Body of pancreas (tissue), 4 donors: ENCODE measurements at regions not wholly inside any gene's neighbourhood (a gene's known extent, or its start where the extent isn't known, plus 50 kb on each side); places are given as distances from the start of the nearest gene placed in this dataset.

ENCODE experiments used
- POLR2A ChIP-seq, 3 donors: fragments of 450-650 bp; IDR thresholded peaks; one replicate each; pipeline ENCODE4 v1.6.1; 2016; ENCODE audit warnings: antibody characterized with exemption in 3 of 3, mild to moderate bottlenecking in 2 of 3
- TF ChIP-seq, protein P1 (sequence below), 7 experiments: fragments of 450-650 bp in 4 of 7; fragments of 200-600 bp in 3 of 7; sonication (generic) in 3 of 7; IDR thresholded peaks; one replicate each; pipeline ENCODE4 v1.5.1; 2016 to 2019; ENCODE audit warnings: antibody characterized with exemption in 7 of 7

DNA sequence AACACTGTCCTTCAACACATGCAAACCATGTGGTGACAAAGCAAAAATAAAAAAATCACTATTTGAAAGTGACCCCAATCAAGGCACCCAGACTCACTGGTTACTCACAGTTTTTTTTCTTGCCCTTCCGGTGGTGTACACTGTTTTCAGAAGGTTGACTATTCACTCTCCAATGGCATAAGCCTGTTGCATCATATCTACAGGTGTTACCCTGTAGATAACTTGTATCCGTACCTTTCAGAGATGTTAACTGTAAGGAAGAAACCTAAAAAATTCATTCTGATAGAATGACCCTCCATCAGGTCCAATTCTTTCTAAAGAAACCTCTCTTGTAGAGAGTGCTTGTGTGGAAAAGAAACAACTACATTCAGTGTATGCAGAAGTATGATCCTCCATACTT lies 193.6 kb upstream of the RASA1 start:
- TF ChIP-seq, protein P1, sequence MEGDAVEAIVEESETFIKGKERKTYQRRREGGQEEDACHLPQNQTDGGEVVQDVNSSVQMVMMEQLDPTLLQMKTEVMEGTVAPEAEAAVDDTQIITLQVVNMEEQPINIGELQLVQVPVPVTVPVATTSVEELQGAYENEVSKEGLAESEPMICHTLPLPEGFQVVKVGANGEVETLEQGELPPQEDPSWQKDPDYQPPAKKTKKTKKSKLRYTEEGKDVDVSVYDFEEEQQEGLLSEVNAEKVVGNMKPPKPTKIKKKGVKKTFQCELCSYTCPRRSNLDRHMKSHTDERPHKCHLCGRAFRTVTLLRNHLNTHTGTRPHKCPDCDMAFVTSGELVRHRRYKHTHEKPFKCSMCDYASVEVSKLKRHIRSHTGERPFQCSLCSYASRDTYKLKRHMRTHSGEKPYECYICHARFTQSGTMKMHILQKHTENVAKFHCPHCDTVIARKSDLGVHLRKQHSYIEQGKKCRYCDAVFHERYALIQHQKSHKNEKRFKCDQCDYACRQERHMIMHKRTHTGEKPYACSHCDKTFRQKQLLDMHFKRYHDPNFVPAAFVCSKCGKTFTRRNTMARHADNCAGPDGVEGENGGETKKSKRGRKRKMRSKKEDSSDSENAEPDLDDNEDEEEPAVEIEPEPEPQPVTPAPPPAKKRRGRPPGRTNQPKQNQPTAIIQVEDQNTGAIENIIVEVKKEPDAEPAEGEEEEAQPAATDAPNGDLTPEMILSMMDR (IDR thresholded peaks at IDR 0.05), result no peak
- TF ChIP-seq POLR2A (IDR thresholded peaks at IDR 0.05), result no peak
